SK-N-SH treated with all-trans-retinoic acid at 6 μM for 48 hours (cell line): ENCODE measurements at regions not wholly inside any gene's neighbourhood (a gene's known extent, or its start where the extent isn't known, plus 50 kb on each side); places are given as distances from the start of the nearest gene placed in this dataset.

Experiments
- ISL1 ChIP-seq: fragments of 250-450 bp; sonication (Bioruptor Pico); IDR thresholded peaks from 2 replicates; pipeline ENCODE4 v2.1.2; 2022; ENCODE audit warnings: mild to moderate bottlenecking, moderate library complexity
- ZFP3 ChIP-seq: fragments of 250-450 bp; sonication (Bioruptor Pico); IDR thresholded peaks from 2 replicates; pipeline ENCODE4 v1.5.0; 2020; ENCODE audit warnings: mild to moderate bottlenecking, moderate library complexity
- ZFP30 ChIP-seq: fragments of 450-650 bp; formaldehyde crosslinking; IDR thresholded peaks from 2 replicates; pipeline ENCODE4 v1.5.0; 2022; ENCODE audit warnings: mild to moderate bottlenecking, moderate library complexity
- TF ChIP-seq, protein P1 (sequence below): fragments of 250-450 bp; sonication (Bioruptor Pico); IDR thresholded peaks from 2 replicates; pipeline ENCODE4 v1.5.0; 2020; ENCODE audit warnings: mild to moderate bottlenecking, moderate library complexity

GRCh38 chr10:34908481-34908880, 93.4 kb upstream of the PARD3 start:
- TF ChIP-seq ZFP30: no peak
- no peak for TF ChIP-seq ZFP3
- TF ChIP-seq, protein P1, sequence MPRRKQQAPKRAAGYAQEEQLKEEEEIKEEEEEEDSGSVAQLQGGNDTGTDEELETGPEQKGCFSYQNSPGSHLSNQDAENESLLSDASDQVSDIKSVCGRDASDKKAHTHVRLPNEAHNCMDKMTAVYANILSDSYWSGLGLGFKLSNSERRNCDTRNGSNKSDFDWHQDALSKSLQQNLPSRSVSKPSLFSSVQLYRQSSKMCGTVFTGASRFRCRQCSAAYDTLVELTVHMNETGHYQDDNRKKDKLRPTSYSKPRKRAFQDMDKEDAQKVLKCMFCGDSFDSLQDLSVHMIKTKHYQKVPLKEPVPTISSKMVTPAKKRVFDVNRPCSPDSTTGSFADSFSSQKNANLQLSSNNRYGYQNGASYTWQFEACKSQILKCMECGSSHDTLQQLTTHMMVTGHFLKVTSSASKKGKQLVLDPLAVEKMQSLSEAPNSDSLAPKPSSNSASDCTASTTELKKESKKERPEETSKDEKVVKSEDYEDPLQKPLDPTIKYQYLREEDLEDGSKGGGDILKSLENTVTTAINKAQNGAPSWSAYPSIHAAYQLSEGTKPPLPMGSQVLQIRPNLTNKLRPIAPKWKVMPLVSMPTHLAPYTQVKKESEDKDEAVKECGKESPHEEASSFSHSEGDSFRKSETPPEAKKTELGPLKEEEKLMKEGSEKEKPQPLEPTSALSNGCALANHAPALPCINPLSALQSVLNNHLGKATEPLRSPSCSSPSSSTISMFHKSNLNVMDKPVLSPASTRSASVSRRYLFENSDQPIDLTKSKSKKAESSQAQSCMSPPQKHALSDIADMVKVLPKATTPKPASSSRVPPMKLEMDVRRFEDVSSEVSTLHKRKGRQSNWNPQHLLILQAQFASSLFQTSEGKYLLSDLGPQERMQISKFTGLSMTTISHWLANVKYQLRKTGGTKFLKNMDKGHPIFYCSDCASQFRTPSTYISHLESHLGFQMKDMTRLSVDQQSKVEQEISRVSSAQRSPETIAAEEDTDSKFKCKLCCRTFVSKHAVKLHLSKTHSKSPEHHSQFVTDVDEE: no peak
- no peak for TF ChIP-seq ISL1
